ENCODE measurements at regions not wholly inside any gene's neighbourhood (a gene's known extent, or its start where the extent isn't known, plus 50 kb on each side); places are given as distances from the start of the nearest gene placed in this dataset.
A peak's percentile ranks its signal among the peaks of the same experiment; 100 is the strongest.
"Not testable (repeated sequence)": the region's sequence is repeated elsewhere in the genome, so short reads cannot be mapped to it uniquely, and the experiment has no call there.

GRCh38 chr12:19623751-19624399 is 184.6 kb downstream of the AEBP2 start:
- Histone ChIP-seq H3K36me3 (no peaks in the 10 kb centered on the region), H3K27me3 (no peaks in the 10 kb centered on the region), H3K27ac (no peak overlapping the region), H3K4me1 (no peaks in the 10 kb centered on the region), H3K4me3 (no peak overlapping the region), H3K9me3 (no peaks in the 10 kb centered on the region)
- no peak for DNase-seq
- intact Hi-C loops (cut with DNase I) = no loop called here
- ATAC-seq = no peak
- no peak for TF ChIP-seq CTCF (IDR thresholded peaks at IDR 0.05)

GRCh38 chr12:19624491-19624890 is 185.2 kb downstream of the AEBP2 start:
- H3K4me1 ChIP-seq = no peaks in the 10 kb centered on the region
- no peaks in the 10 kb centered on the region for H3K9me3 ChIP-seq
- intact Hi-C loops (cut with DNase I) = no loop called here
- H3K27me3 ChIP-seq = no peaks in the 10 kb centered on the region
- ATAC-seq = peak; percentile 27
- TF ChIP-seq CTCF (IDR thresholded peaks at IDR 0.05) = no peak
- no peak overlapping the region for H3K4me3 ChIP-seq
- H3K27ac ChIP-seq = no peak overlapping the region
- no peak for DNase-seq
- no peaks in the 10 kb centered on the region for H3K36me3 ChIP-seq

GRCh38 chr12:19625551-19625950 is 186.3 kb downstream of the AEBP2 start:
- H3K27ac ChIP-seq; H3K36me3 ChIP-seq; ATAC-seq; H3K27me3 ChIP-seq; H3K4me3 ChIP-seq; H3K4me1 ChIP-seq; H3K9me3 ChIP-seq; DNase-seq; intact Hi-C loops (cut with DNase I): not testable (repeated sequence)

- no peak for TF ChIP-seq CTCF (IDR thresholded peaks at IDR 0.05)
- Histone ChIP-seq H3K27me3 (no peaks in the 10 kb centered on the region), H3K27ac (no peak overlapping the region), H3K9me3 (no peaks in the 10 kb centered on the region), H3K4me1 (no peaks in the 10 kb centered on the region), H3K36me3 (no peaks in the 10 kb centered on the region), H3K4me3 (no peak overlapping the region)
- intact Hi-C loops (cut with DNase I) = no loop called here
- ATAC-seq = no peak
- DNase-seq = no peak
Measured at GRCh38 chr12:19627719-19628118, 188.4 kb downstream of the AEBP2 start.

GRCh38 chr12:19630536-19630935 is 191.2 kb downstream of the AEBP2 start:
- intact Hi-C loops (cut with DNase I) = no loop called here
- TF ChIP-seq CTCF (IDR thresholded peaks at IDR 0.05) = no peak
- H3K27ac ChIP-seq = no peak overlapping the region
- H3K9me3 ChIP-seq = no peaks in the 10 kb centered on the region
- H3K36me3 ChIP-seq = no peaks in the 10 kb centered on the region
- H3K27me3 ChIP-seq = no peaks in the 10 kb centered on the region
- no peak for ATAC-seq
- no peak for DNase-seq
- no peaks in the 10 kb centered on the region for H3K4me1 ChIP-seq
- H3K4me3 ChIP-seq = no peak overlapping the region

- intact Hi-C loops (cut with DNase I) = no loop called here
- Histone ChIP-seq H3K36me3 (no peaks in the 10 kb centered on the region), H3K27me3 (no peaks in the 10 kb centered on the region), H3K27ac (no peak overlapping the region), H3K9me3 (no peaks in the 10 kb centered on the region), H3K4me3 (no peak overlapping the region), H3K4me1 (no peaks in the 10 kb centered on the region)
- TF ChIP-seq CTCF (IDR thresholded peaks at IDR 0.05) = no peak
- ATAC-seq = no peak
- no peak for DNase-seq
Measured at GRCh38 chr12:19633194-19633593, 193.9 kb downstream of the AEBP2 start.

Data from left lung (tissue), 4 donors.